Endothelial cell of umbilical vein (primary cell): ENCODE measurements at regions not wholly inside any gene's neighbourhood (a gene's known extent, or its start where the extent isn't known, plus 50 kb on each side); places are given as distances from the start of the nearest gene placed in this dataset.
"Not testable (repeated sequence)": the region's sequence is repeated elsewhere in the genome, so short reads cannot be mapped to it uniquely, and the experiment has no call there.

ENCODE experiments used
- BruUV-seq: library from RNA; stranded (reverse); fragments of 400-500 nt; replicated peaks from 2 replicates; lab custom pipeline; 2021; lab: Mats Ljungman, UMichigan
- CTCF ChIA-PET: fragments of 300-600, 350-600 bp; sonication (Branson Sonifier 250); formaldehyde crosslinking; loops from one replicate; lab custom pipeline; 2021; ENCODE audit warnings: antibody characterized with exemption, inconsistent platforms; lab: Charles Lee
- POLR2A ChIA-PET: fragments of 300-600, 350-600 bp; sonication (Branson Sonifier 250); formaldehyde crosslinking; loops from one replicate; lab custom pipeline; 2021; ENCODE audit warnings: antibody characterized with exemption, inconsistent platforms; lab: Charles Lee
- DNase-seq: peaks from one replicate; pipeline ENCODE4 v3.0.0-alpha.2; 2011; ENCODE audit warnings: low read depth, low spot score
- FAIRE-seq: peaks from 2 replicates; lab custom pipeline; 2011; peaks lifted over from hg19 to GRCh38; lab: Jason Lieb, UNC
- H2AFZ ChIP-seq: 2 replicates; pipeline ENCODE4 v1.6.0; 2012; ENCODE audit warnings: low read depth, low read length, control low read depth, inconsistent platforms
- H3K27ac ChIP-seq: 2 replicates; pipeline ENCODE4 v1.5.1; 2011; ENCODE audit warnings: low read depth, mild to moderate bottlenecking, control low read depth, low read length, moderate library complexity; ENCODE audit not compliant: insufficient read depth
- H3K27me3 ChIP-seq, 2 experiments: 2 replicates each; pipeline versions ENCODE4 v1.6.0 to v1.6.1; 2011; ENCODE audit warnings: low read length in 2 of 2, mixed read lengths in 1 of 2; ENCODE audit not compliant: control insufficient read depth in 2 of 2, insufficient read depth in 2 of 2
- H3K36me3 ChIP-seq, 2 experiments: 2 replicates in 1 of 2; 3 replicates in 1 of 2; pipeline ENCODE4 v1.5.1; 2011; ENCODE audit warnings: low read length in 2 of 2, mild to moderate bottlenecking in 1 of 2, moderate library complexity in 1 of 2; ENCODE audit not compliant: control insufficient read depth in 2 of 2, insufficient read depth in 2 of 2; ENCODE audit errors: extremely low read depth in 1 of 2
- H3K4me1 ChIP-seq: 3 replicates; pipeline ENCODE4 v1.5.1; 2011; ENCODE audit warnings: mild to moderate bottlenecking, low read length; ENCODE audit not compliant: control insufficient read depth, insufficient read depth; ENCODE audit errors: extremely low read depth
- H3K4me2 ChIP-seq: 2 replicates; pipeline ENCODE4 v1.6.1; 2011; ENCODE audit warnings: low read length, control low read depth, mixed read lengths; ENCODE audit not compliant: insufficient read depth
- H3K4me3 ChIP-seq, 3 experiments: fragments of 200-600 bp in 1 of 3; sonication (generic), shearing (Covaris generic) in 1 of 3; replicated peaks in 1 of 3; 2 replicates each; pipeline ENCODE4 v1.5.1; 2011 to 2016; ENCODE audit warnings: control low read depth in 3 of 3, low read length in 3 of 3, mild to moderate bottlenecking in 2 of 3, inconsistent platforms in 1 of 3, low read depth in 1 of 3, moderate library complexity in 1 of 3; ENCODE audit not compliant: insufficient read depth in 1 of 3
- H3K79me2 ChIP-seq: 2 replicates; pipeline ENCODE4 v1.6.0; 2012; ENCODE audit warnings: low read length, inconsistent platforms; ENCODE audit not compliant: control insufficient read depth, insufficient read depth
- H3K9ac ChIP-seq: replicated peaks from 2 replicates; pipeline ENCODE3; 2011; ENCODE audit warnings: low read length, control low read depth; ENCODE audit not compliant: insufficient read depth; ENCODE audit errors: extremely low read depth
- H3K9me1 ChIP-seq: replicated peaks from 3 replicates; pipeline ENCODE4 v1.6.0; 2011; ENCODE audit warnings: mild to moderate bottlenecking, low read length; ENCODE audit not compliant: control insufficient read depth, insufficient read depth; ENCODE audit errors: extremely low read depth
- H3K9me3 ChIP-seq: replicated peaks from 2 replicates; pipeline ENCODE4 v1.5.1; 2012; ENCODE audit warnings: low read length, inconsistent platforms; ENCODE audit not compliant: control insufficient read depth, insufficient read depth
- H4K20me1 ChIP-seq: replicated peaks from 2 replicates; pipeline ENCODE3; 2011; ENCODE audit warnings: mild to moderate bottlenecking, low read length; ENCODE audit not compliant: control insufficient read depth, insufficient read depth; ENCODE audit errors: extremely low read depth
- dilution Hi-C: fragments of 300-500 bp; cut with MboI; formaldehyde crosslinking; loops from one replicate; pipeline ENCODE4 v1.15.0; 2019; ENCODE audit warnings: low sequenced_read_pairs; ENCODE audit not compliant: extremely low pct_ligation_motif_present
- intact Hi-C: fragments of 100-400 bp; cut with micrococcal nuclease; formaldehyde crosslinking; loops from one replicate; pipeline ENCODE4 v1.10.0; 2022
- TF ChIP-seq, protein P1 (sequence below), 2 donors: IDR thresholded peaks; 1 replicate in 1 of 2; 2 replicates in 1 of 2; pipeline ENCODE4 v1.5.1; 2011; ENCODE audit warnings: low read length in 2 of 2, mild to moderate bottlenecking in 2 of 2, moderate library complexity in 2 of 2, control low read depth in 1 of 2, inconsistent platforms in 1 of 2, low read depth in 1 of 2; ENCODE audit not compliant: insufficient read depth in 1 of 2; ENCODE audit errors: extremely low read depth in 1 of 2

DNA sequence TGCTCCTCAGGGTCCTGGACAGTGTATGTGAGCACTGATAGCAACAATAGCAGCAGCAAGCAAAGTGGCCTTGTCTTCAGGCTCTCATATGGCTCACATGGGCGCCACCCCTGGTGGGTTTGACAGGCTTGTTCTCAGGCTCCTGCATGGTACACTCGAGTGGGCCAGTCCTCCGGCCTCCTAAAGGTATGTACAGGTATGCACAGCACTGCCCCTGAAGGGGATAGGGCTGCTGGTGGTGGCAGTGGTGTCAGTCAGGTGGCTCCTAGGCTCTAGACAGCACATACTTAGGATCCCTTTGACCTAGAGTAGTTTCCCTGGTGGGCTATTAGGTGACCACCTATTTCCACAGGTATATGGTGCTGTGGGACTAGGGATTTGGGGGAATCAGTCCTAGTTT, 79.8 kb downstream of the LGALS9B start:
- H4K20me1 ChIP-seq, POLR2A ChIA-PET, CTCF ChIA-PET, dilution Hi-C loops, H3K79me2 ChIP-seq, H3K9ac ChIP-seq, H3K9me3 ChIP-seq, BruUV-seq, DNase-seq, H3K27ac ChIP-seq, FAIRE-seq, H2AFZ ChIP-seq, intact Hi-C loops, H3K9me1 ChIP-seq, H3K4me2 ChIP-seq, H3K27me3 ChIP-seq, H3K4me3 ChIP-seq, H3K4me1 ChIP-seq, H3K36me3 ChIP-seq: not testable (repeated sequence)

DNA sequence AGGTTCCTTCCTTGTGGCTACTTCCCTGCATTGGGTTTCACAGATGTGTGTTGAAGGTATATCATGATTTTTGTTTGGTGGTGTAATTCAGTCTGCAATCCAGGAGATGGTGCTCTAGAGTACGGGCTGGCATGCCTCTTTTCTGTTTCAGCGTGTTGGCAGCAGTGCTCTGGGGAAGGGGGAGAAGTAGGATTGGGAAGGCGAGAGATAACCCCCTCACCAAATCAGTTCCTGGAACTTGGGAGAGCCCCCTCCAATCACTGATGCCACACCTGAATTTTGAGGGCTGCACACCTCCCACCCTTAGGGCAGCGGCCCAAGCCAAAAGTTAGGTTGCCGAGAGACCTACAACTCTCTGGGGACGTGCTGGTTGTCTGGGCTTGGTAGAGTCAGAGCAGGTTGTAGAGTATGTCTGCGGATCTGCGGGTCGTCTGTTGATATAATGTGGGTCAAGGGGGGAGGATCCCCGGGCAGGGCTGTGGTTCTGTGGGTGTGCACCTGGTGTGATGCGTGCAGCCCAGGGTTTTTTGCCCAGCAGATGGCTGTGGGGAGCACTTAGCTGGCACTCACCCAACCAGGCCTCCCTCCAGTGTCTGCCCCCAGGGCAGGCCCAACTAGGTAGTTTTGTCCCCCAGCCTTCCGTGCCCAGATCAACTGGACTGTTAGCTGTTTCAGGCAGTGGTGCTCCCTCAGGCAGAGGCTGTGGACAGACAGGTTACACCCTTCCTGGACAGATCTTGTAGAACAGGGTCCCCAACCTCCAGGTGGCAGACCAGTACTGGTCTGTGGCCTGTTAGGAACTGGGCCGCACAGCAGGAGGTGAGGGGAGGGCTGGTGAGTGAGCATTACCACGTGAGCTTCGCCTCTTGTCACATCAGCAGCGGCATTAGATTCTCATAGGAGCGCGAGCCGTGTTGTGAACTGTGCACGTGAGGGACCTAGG, 85.7 kb downstream of the LGALS9B start:
- H3K4me2 ChIP-seq, CTCF ChIA-PET, FAIRE-seq, H2AFZ ChIP-seq, H3K4me3 ChIP-seq, H3K4me1 ChIP-seq, H3K27me3 ChIP-seq, H3K79me2 ChIP-seq, H3K9me3 ChIP-seq, H3K9me1 ChIP-seq, intact Hi-C loops, H3K9ac ChIP-seq, dilution Hi-C loops, H3K36me3 ChIP-seq, H4K20me1 ChIP-seq, H3K27ac ChIP-seq, BruUV-seq, POLR2A ChIA-PET: not testable (repeated sequence)
- TF ChIP-seq, protein P1, sequence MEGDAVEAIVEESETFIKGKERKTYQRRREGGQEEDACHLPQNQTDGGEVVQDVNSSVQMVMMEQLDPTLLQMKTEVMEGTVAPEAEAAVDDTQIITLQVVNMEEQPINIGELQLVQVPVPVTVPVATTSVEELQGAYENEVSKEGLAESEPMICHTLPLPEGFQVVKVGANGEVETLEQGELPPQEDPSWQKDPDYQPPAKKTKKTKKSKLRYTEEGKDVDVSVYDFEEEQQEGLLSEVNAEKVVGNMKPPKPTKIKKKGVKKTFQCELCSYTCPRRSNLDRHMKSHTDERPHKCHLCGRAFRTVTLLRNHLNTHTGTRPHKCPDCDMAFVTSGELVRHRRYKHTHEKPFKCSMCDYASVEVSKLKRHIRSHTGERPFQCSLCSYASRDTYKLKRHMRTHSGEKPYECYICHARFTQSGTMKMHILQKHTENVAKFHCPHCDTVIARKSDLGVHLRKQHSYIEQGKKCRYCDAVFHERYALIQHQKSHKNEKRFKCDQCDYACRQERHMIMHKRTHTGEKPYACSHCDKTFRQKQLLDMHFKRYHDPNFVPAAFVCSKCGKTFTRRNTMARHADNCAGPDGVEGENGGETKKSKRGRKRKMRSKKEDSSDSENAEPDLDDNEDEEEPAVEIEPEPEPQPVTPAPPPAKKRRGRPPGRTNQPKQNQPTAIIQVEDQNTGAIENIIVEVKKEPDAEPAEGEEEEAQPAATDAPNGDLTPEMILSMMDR (IDR thresholded peaks at IDR 0.05; ENCODE audit: extremely low read depth in 1 of 2, insufficient read depth in 1 of 2, low read depth in 1 of 2, low read length in 2 of 2), result peak; percentile 26 to 28
- DNase-seq, result peak; percentile 0

DNA sequence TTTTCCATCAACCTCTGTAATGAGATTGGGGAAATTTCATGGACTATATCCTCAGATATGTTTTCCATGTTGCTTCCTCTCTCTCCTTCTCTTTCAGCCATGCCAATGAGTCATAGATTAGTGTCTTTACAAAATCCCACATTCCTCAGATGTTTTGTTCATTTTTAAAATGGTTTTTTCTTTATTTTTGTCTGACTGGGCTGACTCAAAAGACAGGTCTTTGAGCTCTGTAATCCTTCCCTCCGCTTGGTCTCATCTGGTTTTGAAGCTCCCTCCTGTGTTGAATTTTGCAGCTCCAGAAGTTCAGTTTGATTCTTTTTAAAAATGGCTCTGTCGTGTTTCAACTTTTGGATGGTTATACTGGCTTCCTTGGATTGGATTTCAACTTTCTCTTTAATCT, 86.7 kb downstream of the LGALS9B start:
- dilution Hi-C loops, FAIRE-seq, H3K9me3 ChIP-seq, H3K4me2 ChIP-seq, H3K9ac ChIP-seq, CTCF ChIA-PET, H3K9me1 ChIP-seq, H2AFZ ChIP-seq, H3K27ac ChIP-seq, POLR2A ChIA-PET, H3K27me3 ChIP-seq, H3K4me1 ChIP-seq, H3K36me3 ChIP-seq, intact Hi-C loops, H4K20me1 ChIP-seq, DNase-seq, H3K4me3 ChIP-seq, BruUV-seq, H3K79me2 ChIP-seq: not testable (repeated sequence)
